ENCODE measurements at regions not wholly inside any gene's neighbourhood (a gene's known extent, or its start where the extent isn't known, plus 50 kb on each side); places are given as distances from the start of the nearest gene placed in this dataset.

GRCh38 chr12:73902260-73902659, 635.4 kb upstream of the ATXN7L3B start:
- TF ChIP-seq POLR2AphosphoS5 (IDR thresholded peaks at IDR 0.05) (no peak), EP300 (conservative IDR thresholded peaks at IDR 0.05; ENCODE audit: poor library complexity, severe bottlenecking) (no peak), CTCF (IDR thresholded peaks at IDR 0.05; ENCODE audit: poor library complexity, severe bottlenecking) (no peak), TAF1 (IDR thresholded peaks at IDR 0.05; ENCODE audit: low read depth) (no peak), EZH2 (IDR thresholded peaks at IDR 0.05; ENCODE audit: borderline replicate concordance, insufficient read depth, low read length, poor library complexity, severe bottlenecking) (no peak), REST (IDR thresholded peaks at IDR 0.05; ENCODE audit: borderline replicate concordance) (no peak), MXI1 (conservative IDR thresholded peaks at IDR 0.05; ENCODE audit: poor library complexity, severe bottlenecking) (no peak), SMC3 (conservative IDR thresholded peaks at IDR 0.05; ENCODE audit: poor library complexity) (no peak), RAD21 (conservative IDR thresholded peaks at IDR 0.05) (no peak)

Measured in neural cell (in vitro differentiated cells).